Neural cell (in vitro differentiated cells): ENCODE measurements at regions not wholly inside any gene's neighbourhood (a gene's known extent, or its start where the extent isn't known, plus 50 kb on each side); places are given as distances from the start of the nearest gene placed in this dataset.
A peak's percentile ranks its signal among the peaks of the same experiment; 100 is the strongest.

Source experiments
- H2AFZ ChIP-seq: fragments of 200-600, 300-800 bp; sonication (generic), shearing (Covaris generic); 2 replicates; pipeline ENCODE4 v1.6.0; 2014; ENCODE audit warnings: low read depth, mild to moderate bottlenecking, antibody characterized with exemption, low read length, moderate library complexity
- H3F3A ChIP-seq: fragments of 200-600 bp; shearing (Covaris generic); 2 replicates; pipeline ENCODE4 v1.6.1; 2016; ENCODE audit warnings: mild to moderate bottlenecking, moderate library complexity, mixed read lengths, antibody characterized with exemption, low read length; ENCODE audit not compliant: insufficient read depth, poor library complexity, severe bottlenecking
- H3K27ac ChIP-seq: fragments of 200-600, 300-800 bp; sonication (generic), shearing (Covaris generic); 2 replicates; pipeline ENCODE4 v1.5.1; 2014; ENCODE audit warnings: mild to moderate bottlenecking, low read length, moderate library complexity
- H3K27me3 ChIP-seq: fragments of 300-800, 200-600 bp; sonication (generic), shearing (Covaris generic); 2 replicates; pipeline ENCODE4 v1.6.0; 2014; ENCODE audit warnings: mild to moderate bottlenecking, low read depth, low read length, moderate library complexity; ENCODE audit not compliant: insufficient read depth
- H3K36me3 ChIP-seq: fragments of 300-800, 200-600 bp; sonication (generic), shearing (Covaris generic); 2 replicates; pipeline ENCODE4 v1.5.1; 2014; ENCODE audit warnings: mild to moderate bottlenecking, antibody characterized with exemption, low read length, moderate library complexity; ENCODE audit not compliant: insufficient read depth
- H3K4me2 ChIP-seq: fragments of 300-800, 200-600 bp; sonication (generic), shearing (Covaris generic); 2 replicates; pipeline ENCODE4 v1.6.0; 2014; ENCODE audit warnings: mild to moderate bottlenecking, low read length
- H3K4me3 ChIP-seq: fragments of 300-800, 200-600 bp; sonication (generic), shearing (Covaris generic); 2 replicates; pipeline ENCODE4 v1.5.1; 2014; ENCODE audit warnings: mild to moderate bottlenecking, low read length, moderate library complexity
- H3K79me2 ChIP-seq: fragments of 200-600 bp; shearing (Covaris generic); replicated peaks from 2 replicates; pipeline ENCODE4 v1.6.0; 2014; ENCODE audit warnings: mild to moderate bottlenecking, low read length, moderate library complexity; ENCODE audit not compliant: insufficient read depth
- H3K9ac ChIP-seq: fragments of 300-800, 200-600 bp; sonication (generic), shearing (Covaris generic); 2 replicates; pipeline ENCODE4 v1.6.1; 2016; ENCODE audit warnings: mild to moderate bottlenecking, low read length, mixed read lengths
- H3K9me2 ChIP-seq: fragments of 200-600 bp; shearing (Covaris generic); 2 replicates; pipeline ENCODE4 v1.6.1; 2016; ENCODE audit warnings: mild to moderate bottlenecking, low read length, mixed read lengths; ENCODE audit not compliant: insufficient read depth
- H3K9me3 ChIP-seq: fragments of 200-600, 300-800 bp; sonication (generic), shearing (Covaris generic); 2 replicates; pipeline ENCODE4 v1.6.1; 2016; ENCODE audit warnings: mild to moderate bottlenecking, mixed run types, low read length, moderate library complexity, mixed read lengths
- H4K20me1 ChIP-seq: fragments of 200-600 bp; shearing (Covaris generic); 2 replicates; pipeline ENCODE4 v1.6.1; 2016; ENCODE audit warnings: mild to moderate bottlenecking, mixed run types; ENCODE audit not compliant: insufficient read depth
- CTCF ChIP-seq: fragments of 450-650 bp; IDR thresholded peaks from 2 replicates; pipeline ENCODE4 v1.5.1; 2014; ENCODE audit warnings: antibody characterized with exemption, mild to moderate bottlenecking, moderate library complexity; ENCODE audit not compliant: poor library complexity, severe bottlenecking
- EP300 ChIP-seq: fragments of 450-650 bp; conservative IDR thresholded peaks from 2 replicates; pipeline ENCODE4 v1.6.1; 2014; ENCODE audit warnings: antibody characterized with exemption, mild to moderate bottlenecking, moderate library complexity; ENCODE audit not compliant: poor library complexity, severe bottlenecking
- EZH2 ChIP-seq: fragments of 200-600, 300-800 bp; shearing (Covaris generic), sonication (generic); IDR thresholded peaks from 2 replicates; pipeline ENCODE4 v1.6.1; 2014; ENCODE audit warnings: antibody characterized with exemption, low read length, borderline replicate concordance, mild to moderate bottlenecking; ENCODE audit not compliant: insufficient read depth, poor library complexity, severe bottlenecking
- MXI1 ChIP-seq: fragments of 450-650 bp; conservative IDR thresholded peaks from 2 replicates; pipeline ENCODE4 v1.6.1; 2014; ENCODE audit warnings: antibody characterized with exemption, mild to moderate bottlenecking; ENCODE audit not compliant: poor library complexity, severe bottlenecking
- POLR2AphosphoS5 ChIP-seq: IDR thresholded peaks from 2 replicates; pipeline ENCODE4 v1.6.1; 2012
- RAD21 ChIP-seq: fragments of 450-650 bp; conservative IDR thresholded peaks from 2 replicates; pipeline ENCODE4 v1.6.1; 2014; ENCODE audit warnings: antibody characterized with exemption, mild to moderate bottlenecking, moderate library complexity
- REST ChIP-seq: IDR thresholded peaks from 2 replicates; pipeline ENCODE4 v1.6.1; 2012; ENCODE audit warnings: borderline replicate concordance
- SMC3 ChIP-seq: fragments of 450-650 bp; conservative IDR thresholded peaks from 2 replicates; pipeline ENCODE4 v1.6.1; 2014; ENCODE audit warnings: antibody characterized with exemption, mild to moderate bottlenecking, moderate library complexity; ENCODE audit not compliant: poor library complexity
- TAF1 ChIP-seq: IDR thresholded peaks from 2 replicates; pipeline ENCODE4 v1.6.1; 2012; ENCODE audit warnings: low read depth

- H3K9me3 ChIP-seq = no peaks in the 10 kb centered on the region
- H3K27ac ChIP-seq = peak overlapping the region; percentile 34
- H3K9ac ChIP-seq = no peak overlapping the region
- H3K27me3 ChIP-seq = no peaks in the 10 kb centered on the region
- no peaks in the 10 kb centered on the region for H3K9me2 ChIP-seq
- TF ChIP-seq EZH2 (no peak), SMC3 (no peak), EP300 (no peak), RAD21 (no peak), POLR2AphosphoS5 (no peak), MXI1 (no peak), REST (no peak), TAF1 (no peak), CTCF (no peak)
- no peaks in the 10 kb centered on the region for H4K20me1 ChIP-seq
- H3K4me2 ChIP-seq = no peak overlapping the region
- H3K79me2 ChIP-seq = no peaks in the 10 kb centered on the region
- H3K36me3 ChIP-seq = no peaks in the 10 kb centered on the region
- H3F3A ChIP-seq = no peaks in the 10 kb centered on the region
- H2AFZ ChIP-seq = no peak overlapping the region
- H3K4me3 ChIP-seq = no peak overlapping the region
Measured at GRCh38 chr6:49003348-49003747, 459.7 kb downstream of the MMUT start.

- Histone ChIP-seq H3K27ac (no peak overlapping the region), H3K79me2 (no peaks in the 10 kb centered on the region), H2AFZ (no peak overlapping the region), H3K9ac (no peak overlapping the region), H3K9me3 (no peaks in the 10 kb centered on the region), H3F3A (no peaks in the 10 kb centered on the region), H3K4me3 (no peak overlapping the region), H3K27me3 (no peaks in the 10 kb centered on the region), H3K9me2 (no peaks in the 10 kb centered on the region), H3K36me3 (no peaks in the 10 kb centered on the region), H3K4me2 (no peak overlapping the region), H4K20me1 (no peaks in the 10 kb centered on the region)
- TF ChIP-seq REST = no peak
- TF ChIP-seq POLR2AphosphoS5 = no peak
- no peak for TF ChIP-seq TAF1
- no peak for TF ChIP-seq EP300
- TF ChIP-seq RAD21 = no peak
- TF ChIP-seq MXI1 = no peak
- no peak for TF ChIP-seq SMC3
- no peak for TF ChIP-seq CTCF
- no peak for TF ChIP-seq EZH2
Measured at GRCh38 chr6:49001856-49002541, 461.1 kb downstream of the MMUT start.
